CD4-positive, alpha-beta T cell (primary cell): ENCODE measurements at regions not wholly inside any gene's neighbourhood (a gene's known extent, or its start where the extent isn't known, plus 50 kb on each side); places are given as distances from the start of the nearest gene placed in this dataset.
"Not testable (repeated sequence)": the region's sequence is repeated elsewhere in the genome, so short reads cannot be mapped to it uniquely, and the experiment has no call there.

Experiments used
- ATAC-seq: fragments of 200-7000 bp; cut with Tn5 transposase; one replicate; pipeline ENCODE4 v1.10.0; 2022; ENCODE audit warnings: mild to moderate bottlenecking; ENCODE audit not compliant: poor library complexity
- CTCF ChIA-PET: fragments of 350-600 bp; sonication (Branson Sonifier 250); formaldehyde crosslinking; loops from one replicate; lab custom pipeline; 2021; ENCODE audit warnings: antibody characterized with exemption, inconsistent platforms; lab: Charles Lee
- POLR2A ChIA-PET: fragments of 350-600 bp; sonication (Branson Sonifier 250); formaldehyde crosslinking; loops from one replicate; lab custom pipeline; 2021; ENCODE audit warnings: antibody characterized with exemption, inconsistent platforms; lab: Charles Lee
- DNase-seq, 14 experiments: peaks; one replicate each; pipeline ENCODE4 v3.0.0-alpha.2; 2013 to 2020; ENCODE audit warnings: mixed read lengths in 2 of 14
- H3K27ac ChIP-seq, 2 donors: one replicate each; pipeline versions ENCODE4 v1.5.1 to v1.7.0; 2013; ENCODE audit warnings: low read length in 2 of 2, low read depth in 1 of 2, mild to moderate bottlenecking in 1 of 2
- H3K27me3 ChIP-seq, 2 experiments: 1 replicate in 1 of 2; 2 replicates in 1 of 2; pipeline versions ENCODE4 v1.6.1 to v1.7.0; 2013; ENCODE audit warnings: low read length in 2 of 2, control low read depth in 1 of 2, mild to moderate bottlenecking in 1 of 2, moderate library complexity in 1 of 2; ENCODE audit not compliant: insufficient read depth in 2 of 2, control insufficient read depth in 1 of 2
- H3K36me3 ChIP-seq: one replicate; pipeline ENCODE4 v1.6.1; 2013; ENCODE audit warnings: low read length, control low read depth; ENCODE audit not compliant: insufficient read depth
- H3K4me1 ChIP-seq: one replicate; pipeline ENCODE4 v1.6.1; 2013; ENCODE audit warnings: low read length, control low read depth; ENCODE audit not compliant: insufficient read depth
- H3K4me3 ChIP-seq: one replicate; pipeline ENCODE4 v1.5.1; 2013; ENCODE audit warnings: mild to moderate bottlenecking, low read length, moderate library complexity
- H3K9me3 ChIP-seq, 2 experiments: 1 replicate in 1 of 2; 2 replicates in 1 of 2; pipeline versions ENCODE4 v1.6.1 to v1.7.0; 2013; ENCODE audit warnings: low read length in 2 of 2, mild to moderate bottlenecking in 2 of 2, control low read depth in 1 of 2, moderate library complexity in 1 of 2; ENCODE audit not compliant: control insufficient read depth in 1 of 2, insufficient read depth in 1 of 2
- H3K27ac Mint-ChIP-seq: one replicate; pipeline ENCODE4 v1.8.0; 2020; ENCODE audit warnings: mixed read lengths
- H3K27me3 Mint-ChIP-seq: one replicate; pipeline ENCODE4 v1.8.0; 2021; ENCODE audit warnings: mixed read lengths
- H3K36me3 Mint-ChIP-seq: one replicate; pipeline ENCODE4 v1.8.0; 2021; ENCODE audit warnings: low read depth, mixed read lengths
- H3K4me1 Mint-ChIP-seq: one replicate; pipeline ENCODE4 v1.8.0; 2021; ENCODE audit warnings: low read depth, mixed read lengths
- H3K4me3 Mint-ChIP-seq: one replicate; pipeline ENCODE4 v1.8.0; 2020; ENCODE audit warnings: mild to moderate bottlenecking, mixed read lengths
- H3K9me3 Mint-ChIP-seq: one replicate; pipeline ENCODE4 v1.8.0; 2020; ENCODE audit warnings: mixed read lengths
- intact Hi-C, 2 experiments: fragments of 100-400 bp; cut with DNase I in 1 of 2; cut with micrococcal nuclease in 1 of 2; formaldehyde crosslinking; loops; one replicate each; pipeline versions ENCODE4 v1.15.1 to v1.9.0; 2023 to 2025; cut with DNase I, micrococcal nuclease
- TF ChIP-seq, protein P1 (sequence below): fragments of 200-600 bp; IDR thresholded peaks from one replicate; pipeline ENCODE4 v1.8.0; 2022; ENCODE audit warnings: antibody characterized with exemption, mild to moderate bottlenecking

DNA sequence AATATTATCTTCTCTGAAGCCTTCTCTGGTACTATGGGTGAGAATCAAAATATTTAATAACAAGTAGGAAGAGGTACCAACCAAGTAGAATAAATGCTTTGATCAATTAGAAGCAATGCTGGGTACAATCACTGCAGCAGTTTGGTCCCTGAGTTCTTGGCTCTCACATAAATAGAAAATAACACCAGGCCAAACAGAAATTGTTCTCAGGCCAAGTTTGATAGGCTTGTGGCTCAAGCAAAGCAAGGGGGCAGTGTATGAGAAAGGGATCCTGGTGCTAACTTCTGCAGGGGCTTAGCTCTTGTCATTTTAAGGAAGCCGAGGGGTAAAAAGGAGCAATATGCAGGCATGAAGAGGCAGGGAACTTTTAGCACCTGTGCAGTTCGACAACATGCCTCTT is 146.8 kb upstream of the TMEM229A start:
- TF ChIP-seq, protein P1, sequence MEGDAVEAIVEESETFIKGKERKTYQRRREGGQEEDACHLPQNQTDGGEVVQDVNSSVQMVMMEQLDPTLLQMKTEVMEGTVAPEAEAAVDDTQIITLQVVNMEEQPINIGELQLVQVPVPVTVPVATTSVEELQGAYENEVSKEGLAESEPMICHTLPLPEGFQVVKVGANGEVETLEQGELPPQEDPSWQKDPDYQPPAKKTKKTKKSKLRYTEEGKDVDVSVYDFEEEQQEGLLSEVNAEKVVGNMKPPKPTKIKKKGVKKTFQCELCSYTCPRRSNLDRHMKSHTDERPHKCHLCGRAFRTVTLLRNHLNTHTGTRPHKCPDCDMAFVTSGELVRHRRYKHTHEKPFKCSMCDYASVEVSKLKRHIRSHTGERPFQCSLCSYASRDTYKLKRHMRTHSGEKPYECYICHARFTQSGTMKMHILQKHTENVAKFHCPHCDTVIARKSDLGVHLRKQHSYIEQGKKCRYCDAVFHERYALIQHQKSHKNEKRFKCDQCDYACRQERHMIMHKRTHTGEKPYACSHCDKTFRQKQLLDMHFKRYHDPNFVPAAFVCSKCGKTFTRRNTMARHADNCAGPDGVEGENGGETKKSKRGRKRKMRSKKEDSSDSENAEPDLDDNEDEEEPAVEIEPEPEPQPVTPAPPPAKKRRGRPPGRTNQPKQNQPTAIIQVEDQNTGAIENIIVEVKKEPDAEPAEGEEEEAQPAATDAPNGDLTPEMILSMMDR: no peak
- POLR2A ChIA-PET: no interaction called here
- no peak for DNase-seq
- intact Hi-C loops: no loop called here
- no peak overlapping the region for H3K4me3 ChIP-seq
- H3K4me1 ChIP-seq: no peaks in the 10 kb centered on the region
- no peaks in the 10 kb centered on the region for H3K27me3 Mint-ChIP-seq
- peaks cover 0 to 9% of the 10 kb centered on the region in 2 experiments for H3K9me3 ChIP-seq
- no peaks in the 10 kb centered on the region for H3K27me3 ChIP-seq
- H3K9me3 Mint-ChIP-seq: no peaks in the 10 kb centered on the region
- no peaks in the 10 kb centered on the region for H3K36me3 ChIP-seq
- ATAC-seq: no peak
- H3K4me3 Mint-ChIP-seq: no peak overlapping the region
- H3K4me1 Mint-ChIP-seq: no peaks in the 10 kb centered on the region
- no peaks in the 10 kb centered on the region for H3K36me3 Mint-ChIP-seq
- CTCF ChIA-PET: no interaction called here
- no peak overlapping the region for H3K27ac Mint-ChIP-seq
- H3K27ac ChIP-seq: no peak overlapping the region

DNA sequence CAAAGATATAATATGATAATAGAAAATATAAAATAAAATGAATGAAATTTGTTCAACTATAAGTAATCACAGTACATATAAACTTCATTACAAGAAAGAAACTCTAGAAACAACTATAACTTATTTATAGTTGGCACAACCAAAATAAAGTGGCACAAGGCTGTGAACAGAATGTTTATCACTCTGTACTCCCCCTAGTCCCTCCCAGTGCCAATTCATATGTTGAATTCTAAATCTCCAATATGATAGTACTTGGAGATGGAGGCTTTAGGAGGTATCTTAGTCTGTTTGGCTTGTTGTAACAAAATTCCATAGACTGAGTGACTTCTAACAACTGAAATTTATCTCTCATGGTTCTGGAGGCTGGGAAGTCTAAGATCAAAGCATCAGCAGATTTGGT is 145.0 kb upstream of the TMEM229A start:
- no peaks in the 10 kb centered on the region for H3K36me3 ChIP-seq
- H3K27ac Mint-ChIP-seq: no peak overlapping the region
- no peaks in the 10 kb centered on the region for H3K27me3 ChIP-seq

DNA sequence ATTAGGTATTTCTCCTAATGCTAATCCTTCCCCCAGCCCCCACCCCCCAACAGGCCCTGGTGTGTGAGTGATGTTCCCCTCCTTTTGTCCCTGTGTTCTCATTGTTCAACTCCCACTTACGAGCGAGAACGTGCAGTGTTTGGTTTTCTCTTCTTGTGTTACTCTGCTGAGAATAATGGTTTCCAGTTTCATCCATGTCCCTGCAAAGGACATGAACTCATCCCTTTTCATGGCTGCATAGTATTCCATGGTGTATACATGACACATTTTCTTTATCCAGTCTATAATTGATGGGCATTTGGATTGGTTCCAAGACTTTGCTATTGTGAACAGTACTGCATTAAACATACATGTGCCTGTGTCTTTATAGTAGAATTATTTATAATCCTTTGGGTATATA is 138.9 kb upstream of the TMEM229A start:
- POLR2A ChIA-PET, H3K27me3 Mint-ChIP-seq, DNase-seq, CTCF ChIA-PET, H3K4me1 Mint-ChIP-seq, H3K36me3 Mint-ChIP-seq, H3K4me3 ChIP-seq, H3K27me3 ChIP-seq, H3K27ac ChIP-seq, H3K27ac Mint-ChIP-seq, H3K9me3 Mint-ChIP-seq, H3K36me3 ChIP-seq, H3K4me1 ChIP-seq, ATAC-seq, H3K9me3 ChIP-seq, H3K4me3 Mint-ChIP-seq, intact Hi-C loops: not testable (repeated sequence)

More for the DNA sequence above, 145.0 kb upstream of the TMEM229A start:
- no peak overlapping the region for H3K4me3 Mint-ChIP-seq
- Histone ChIP-seq H3K9me3 (peaks cover 0 to 9% of the 10 kb centered on the region in 2 experiments), H3K4me1 (no peaks in the 10 kb centered on the region), H3K4me3 (no peak overlapping the region), H3K27ac (no peak overlapping the region)
- no peak for DNase-seq
- CTCF ChIA-PET: no interaction called here
- ATAC-seq: no peak
- peaks cover 2% of the 10 kb centered on the region for H3K9me3 Mint-ChIP-seq
- H3K36me3 Mint-ChIP-seq: no peaks in the 10 kb centered on the region
- H3K4me1 Mint-ChIP-seq: no peaks in the 10 kb centered on the region
- no peaks in the 10 kb centered on the region for H3K27me3 Mint-ChIP-seq
- intact Hi-C loops: no loop called here
- TF ChIP-seq, protein P1: no peak
- POLR2A ChIA-PET: no interaction called here

DNA sequence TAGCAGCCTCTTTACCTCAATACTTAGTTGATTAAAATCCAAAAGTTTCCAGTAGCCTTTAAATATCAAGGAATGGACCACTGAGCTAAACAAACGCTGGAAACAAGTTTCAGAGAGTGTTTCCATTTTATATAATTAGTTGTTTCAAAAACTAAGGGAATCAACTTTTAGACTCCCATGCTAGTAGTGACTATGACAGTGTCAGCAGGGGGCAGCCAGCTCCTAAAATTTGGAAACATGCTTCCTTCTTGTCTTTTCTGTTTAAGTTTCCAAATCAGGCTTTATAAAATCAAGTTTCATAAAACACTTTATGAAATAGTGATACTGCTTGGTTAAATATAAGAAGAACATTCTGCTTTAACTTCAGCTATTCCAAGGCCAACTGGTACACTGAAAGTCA is 138.2 kb upstream of the TMEM229A start:
- no peaks in the 10 kb centered on the region for H3K27me3 Mint-ChIP-seq
- no peaks in the 10 kb centered on the region for H3K27me3 ChIP-seq
- intact Hi-C loops: no loop called here
- no peaks in the 10 kb centered on the region for H3K36me3 Mint-ChIP-seq
- H3K36me3 ChIP-seq: no peaks in the 10 kb centered on the region
- no peak overlapping the region for H3K27ac ChIP-seq
- no peak overlapping the region for H3K27ac Mint-ChIP-seq
- no peaks in the 10 kb centered on the region for H3K9me3 ChIP-seq
- no peak overlapping the region for H3K4me3 ChIP-seq
- POLR2A ChIA-PET: no interaction called here
- CTCF ChIA-PET: no interaction called here
- ATAC-seq (no peak), DNase-seq (no peak)
- H3K9me3 Mint-ChIP-seq: peaks cover 4% of the 10 kb centered on the region
- H3K4me1 ChIP-seq: no peaks in the 10 kb centered on the region
- no peaks in the 10 kb centered on the region for H3K4me1 Mint-ChIP-seq
- TF ChIP-seq, protein P1: no peak
- H3K4me3 Mint-ChIP-seq: no peak overlapping the region
